ENCODE measurements at regions not wholly inside any gene's neighbourhood (a gene's known extent, or its start where the extent isn't known, plus 50 kb on each side); places are given as distances from the start of the nearest gene placed in this dataset.

DNA sequence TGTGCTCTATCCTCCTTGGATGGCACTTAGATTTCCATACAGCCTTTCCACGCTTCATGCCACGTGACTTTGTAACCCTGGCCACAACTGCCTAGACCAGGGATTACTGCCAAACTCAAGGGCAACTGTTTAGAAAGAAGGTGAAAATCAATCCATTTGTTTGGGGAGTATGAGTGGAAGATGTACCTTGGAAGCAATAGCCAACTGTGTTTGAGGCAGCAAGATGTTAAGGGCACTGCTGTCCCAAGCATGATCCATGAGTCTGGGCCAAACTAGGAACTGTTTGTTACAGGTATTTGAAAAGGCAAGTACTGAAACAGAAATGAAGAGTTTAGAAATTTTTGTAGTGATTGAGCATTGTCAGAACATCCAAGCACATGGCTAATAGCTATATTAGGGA, 138.9 kb downstream of the CDC42EP3 start:
- TF ChIP-seq, protein P1, sequence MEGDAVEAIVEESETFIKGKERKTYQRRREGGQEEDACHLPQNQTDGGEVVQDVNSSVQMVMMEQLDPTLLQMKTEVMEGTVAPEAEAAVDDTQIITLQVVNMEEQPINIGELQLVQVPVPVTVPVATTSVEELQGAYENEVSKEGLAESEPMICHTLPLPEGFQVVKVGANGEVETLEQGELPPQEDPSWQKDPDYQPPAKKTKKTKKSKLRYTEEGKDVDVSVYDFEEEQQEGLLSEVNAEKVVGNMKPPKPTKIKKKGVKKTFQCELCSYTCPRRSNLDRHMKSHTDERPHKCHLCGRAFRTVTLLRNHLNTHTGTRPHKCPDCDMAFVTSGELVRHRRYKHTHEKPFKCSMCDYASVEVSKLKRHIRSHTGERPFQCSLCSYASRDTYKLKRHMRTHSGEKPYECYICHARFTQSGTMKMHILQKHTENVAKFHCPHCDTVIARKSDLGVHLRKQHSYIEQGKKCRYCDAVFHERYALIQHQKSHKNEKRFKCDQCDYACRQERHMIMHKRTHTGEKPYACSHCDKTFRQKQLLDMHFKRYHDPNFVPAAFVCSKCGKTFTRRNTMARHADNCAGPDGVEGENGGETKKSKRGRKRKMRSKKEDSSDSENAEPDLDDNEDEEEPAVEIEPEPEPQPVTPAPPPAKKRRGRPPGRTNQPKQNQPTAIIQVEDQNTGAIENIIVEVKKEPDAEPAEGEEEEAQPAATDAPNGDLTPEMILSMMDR (conservative IDR thresholded peaks at IDR 0.05; ENCODE audit: low read depth, low read length) = no peak
- TF ChIP-seq EZH2phosphoT487 (IDR thresholded peaks at IDR 0.05; ENCODE audit: borderline replicate concordance, low read length) = no peak
